ENCODE measurements at regions not wholly inside any gene's neighbourhood (a gene's known extent, or its start where the extent isn't known, plus 50 kb on each side); places are given as distances from the start of the nearest gene placed in this dataset.

- TF ChIP-seq ZNF19 (tag by site-specific recombination; IDR thresholded peaks at IDR 0.05; ENCODE audit: low read depth) (no peak), ZNF777 (tag by site-specific recombination; IDR thresholded peaks at IDR 0.05; ENCODE audit: borderline replicate concordance) (no peak), SETDB1 (IDR thresholded peaks at IDR 0.05; ENCODE audit: insufficient read length, low read length) (no peak)
Measured at GRCh38 chr12:75564852-75565251, 53.4 kb upstream of the KRR1 start (continued).

- no peaks in the 10 kb centered on the region for H3K36me3 ChIP-seq (ENCODE audit: control insufficient read depth in 2 of 2, insufficient read depth in 1 of 2, low read length in 2 of 2)
- POLR2A ChIA-PET: no interaction called here
- CTCF ChIA-PET: interaction anchor here (0.6 kb wide), 1 partner anchor 76 kb away, joined by 5 read pairs; no protein-coding TSS in a partner anchor
- H3K9me3 ChIP-seq (ENCODE audit: control insufficient read depth, insufficient read depth, low read depth, low read length): no peaks in the 10 kb centered on the region; the same call in 1 of the 2 replicates
- no peak overlapping the region for H3K4me3 ChIP-seq (ENCODE audit: low read depth, low read length)
- no peaks in the 10 kb centered on the region for H3K4me1 ChIP-seq (ENCODE audit: control insufficient read depth, insufficient read depth, low read length)
- no peak for TF ChIP-seq ZNF341 (tag by site-specific recombination; IDR thresholded peaks at IDR 0.05; ENCODE audit: low read depth)
- TF ChIP-seq ZNF580 (tag by site-specific recombination; IDR thresholded peaks at IDR 0.05): no peak
- no peak for TF ChIP-seq ZNF138 (tag by site-specific recombination; IDR thresholded peaks at IDR 0.05; ENCODE audit: borderline replicate concordance)
- TF ChIP-seq OSR2 (tag by site-specific recombination; IDR thresholded peaks at IDR 0.05): no peak
- TF ChIP-seq HOXA7 (CRISPR knock-in tag; IDR thresholded peaks at IDR 0.05; ENCODE audit: borderline replicate concordance): no peak
- TF ChIP-seq TSHZ1 (tag by site-specific recombination; IDR thresholded peaks at IDR 0.05; ENCODE audit: borderline replicate concordance): no peak
- no peak for TF ChIP-seq ZNF394 (tag by site-specific recombination; IDR thresholded peaks at IDR 0.05; ENCODE audit: borderline replicate concordance)
- TF ChIP-seq ZNF132 (tag by site-specific recombination; IDR thresholded peaks at IDR 0.05; ENCODE audit: borderline replicate concordance): no peak
- TF ChIP-seq ZNF26 (tag by site-specific recombination; IDR thresholded peaks at IDR 0.05): no peak
- TF ChIP-seq ZNF433 (tag by site-specific recombination; IDR thresholded peaks at IDR 0.05; ENCODE audit: low read depth): no peak
- TF ChIP-seq ZNF514 (tag by site-specific recombination; IDR thresholded peaks at IDR 0.05): no peak
- TF ChIP-seq ZNF350 (tag by site-specific recombination; IDR thresholded peaks at IDR 0.05): no peak
- no peak for TF ChIP-seq KLF10 (tag by site-specific recombination; IDR thresholded peaks at IDR 0.05)
- no peak for TF ChIP-seq GLI2 (tag by site-specific recombination; IDR thresholded peaks at IDR 0.05; ENCODE audit: borderline replicate concordance, low read depth)
- TF ChIP-seq ZNF423 (tag by site-specific recombination; IDR thresholded peaks at IDR 0.05): no peak
- TF ChIP-seq ZNF37A (tag by site-specific recombination; IDR thresholded peaks at IDR 0.05): no peak
- no peak for TF ChIP-seq ZNF48 (tag by site-specific recombination; IDR thresholded peaks at IDR 0.05)
- no peak overlapping the region for H3K27ac ChIP-seq (ENCODE audit: extremely low read depth, low read depth, low read length)
Measured at GRCh38 chr12:75564398-75564797, 53.0 kb upstream of the KRR1 start.

GRCh38 chr12:75563351-75563750, 51.9 kb upstream of the KRR1 start:
- Histone ChIP-seq H3K27ac (ENCODE audit: extremely low read depth, low read depth, low read length) (no peak overlapping the region), H3K36me3 (ENCODE audit: control insufficient read depth in 2 of 2, insufficient read depth in 1 of 2, low read length in 2 of 2) (no peaks in the 10 kb centered on the region), H3K4me3 (ENCODE audit: low read depth, low read length) (no peak overlapping the region), H3K4me1 (ENCODE audit: control insufficient read depth, insufficient read depth, low read length) (no peaks in the 10 kb centered on the region), H3K9me3 (ENCODE audit: control insufficient read depth, insufficient read depth, low read depth, low read length) (no peaks in the 10 kb centered on the region; the same call in 1 of the 2 replicates)
- ChIA-PET CTCF (no interaction called here), POLR2A (no interaction called here)
- TF ChIP-seq ZNF76 (tag by site-specific recombination; IDR thresholded peaks at IDR 0.05; ENCODE audit: borderline replicate concordance, low read depth) (no peak), ZNF580 (tag by site-specific recombination; IDR thresholded peaks at IDR 0.05) (no peak), ZNF426 (tag by site-specific recombination; IDR thresholded peaks at IDR 0.05) (no peak), ZNF302 (tag by site-specific recombination; IDR thresholded peaks at IDR 0.05; ENCODE audit: low read depth) (no peak), ZNF658 (tag by site-specific recombination; IDR thresholded peaks at IDR 0.05) (no peak), YY2 (tag by site-specific recombination; IDR thresholded peaks at IDR 0.05) (no peak), KLF9 (tag by site-specific recombination; IDR thresholded peaks at IDR 0.05; ENCODE audit: low read depth) (no peak), TSHZ1 (tag by site-specific recombination; IDR thresholded peaks at IDR 0.05; ENCODE audit: borderline replicate concordance) (no peak)
